GM10248 (cell line): ENCODE measurements at regions not wholly inside any gene's neighbourhood (a gene's known extent, or its start where the extent isn't known, plus 50 kb on each side); places are given as distances from the start of the nearest gene placed in this dataset.

Source experiments
- CTCF ChIA-PET: fragments of 300-600 bp; sonication (Branson Sonifier 250); formaldehyde crosslinking; extraction: SDS; loops from one replicate; lab custom pipeline; 2021; ENCODE audit warnings: antibody characterized with exemption; lab: Yijun Ruan, JAX
- POLR2A ChIA-PET: fragments of 350-650 bp; sonication (Branson Sonifier 250); formaldehyde crosslinking; extraction: SDS; loops from one replicate; lab custom pipeline; 2020; ENCODE audit warnings: antibody characterized with exemption; lab: Yijun Ruan, JAX
- DNase-seq: peaks from one replicate; pipeline ENCODE4 v3.0.0; 2012; ENCODE audit errors: extremely low spot score
- TF ChIP-seq, protein P1 (sequence below): IDR thresholded peaks from 2 replicates; pipeline ENCODE4 v1.5.1; 2012; ENCODE audit warnings: mild to moderate bottlenecking, low read depth; ENCODE audit errors: extremely low read depth, missing control alignments, control extremely low read depth

GRCh38 chr1:222107267-222107666, 365.4 kb upstream of the DUSP10 start:
- TF ChIP-seq, protein P1, sequence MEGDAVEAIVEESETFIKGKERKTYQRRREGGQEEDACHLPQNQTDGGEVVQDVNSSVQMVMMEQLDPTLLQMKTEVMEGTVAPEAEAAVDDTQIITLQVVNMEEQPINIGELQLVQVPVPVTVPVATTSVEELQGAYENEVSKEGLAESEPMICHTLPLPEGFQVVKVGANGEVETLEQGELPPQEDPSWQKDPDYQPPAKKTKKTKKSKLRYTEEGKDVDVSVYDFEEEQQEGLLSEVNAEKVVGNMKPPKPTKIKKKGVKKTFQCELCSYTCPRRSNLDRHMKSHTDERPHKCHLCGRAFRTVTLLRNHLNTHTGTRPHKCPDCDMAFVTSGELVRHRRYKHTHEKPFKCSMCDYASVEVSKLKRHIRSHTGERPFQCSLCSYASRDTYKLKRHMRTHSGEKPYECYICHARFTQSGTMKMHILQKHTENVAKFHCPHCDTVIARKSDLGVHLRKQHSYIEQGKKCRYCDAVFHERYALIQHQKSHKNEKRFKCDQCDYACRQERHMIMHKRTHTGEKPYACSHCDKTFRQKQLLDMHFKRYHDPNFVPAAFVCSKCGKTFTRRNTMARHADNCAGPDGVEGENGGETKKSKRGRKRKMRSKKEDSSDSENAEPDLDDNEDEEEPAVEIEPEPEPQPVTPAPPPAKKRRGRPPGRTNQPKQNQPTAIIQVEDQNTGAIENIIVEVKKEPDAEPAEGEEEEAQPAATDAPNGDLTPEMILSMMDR = no peak
- CTCF ChIA-PET = interaction anchor here (1.7 kb wide), 1 partner anchor 11 kb away, joined by 10 read pairs; no protein-coding TSS in a partner anchor
- POLR2A ChIA-PET = no interaction called here
- DNase-seq = no peak

DNA sequence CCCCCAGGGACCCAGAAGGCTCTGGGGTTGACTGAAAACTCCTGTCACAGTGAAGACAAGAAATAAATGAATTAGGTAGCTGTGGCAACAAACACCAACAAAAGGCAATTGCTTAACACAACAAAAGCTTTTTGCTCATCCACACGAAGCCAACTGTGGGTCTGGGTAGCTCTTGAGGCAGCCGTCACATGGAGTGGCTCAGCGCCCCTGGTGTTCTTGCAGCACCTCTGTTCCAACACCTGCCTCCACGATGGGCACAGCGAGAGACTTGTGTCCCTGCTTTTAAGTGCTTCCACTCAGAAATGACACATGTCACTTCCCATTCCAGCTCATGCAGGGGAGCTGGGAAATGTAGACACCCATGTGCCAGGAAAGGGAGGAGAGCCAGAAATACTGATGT, 364.5 kb upstream of the DUSP10 start:
- DNase-seq = no peak
- ChIA-PET POLR2A (no interaction called here), CTCF (interaction anchor here (3.4 kb wide), 1 partner anchor 10 kb away, joined by 31 read pairs; no protein-coding TSS in a partner anchor)
- TF ChIP-seq, protein P1 = no peak

- TF ChIP-seq, protein P1 = no peak
- DNase-seq = no peak
- CTCF ChIA-PET = interaction anchor here (1.1 to 3.4 kb wide), 2 partner anchors 10 kb away, joined by 3 to 31 read pairs; no protein-coding TSS in a partner anchor
Measured at GRCh38 chr1:222105861-222106260, 364.0 kb upstream of the DUSP10 start.

DNA sequence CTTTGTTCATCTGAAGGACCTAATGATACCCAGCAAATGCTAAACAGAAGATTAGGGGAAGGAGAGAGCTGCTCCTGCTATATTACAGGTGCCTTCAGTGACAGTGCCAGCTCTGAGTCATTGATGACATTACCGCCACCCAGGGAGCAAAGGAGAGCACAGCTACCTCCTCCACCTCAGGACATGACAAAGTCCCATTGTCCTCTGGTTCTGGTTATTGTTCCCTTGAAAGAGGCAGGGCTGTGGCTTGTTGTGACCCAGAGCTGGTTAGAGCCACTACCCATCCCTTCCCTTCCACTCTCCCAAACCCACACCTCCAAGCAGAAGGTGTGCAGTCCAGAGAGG, 363.5 kb upstream of the DUSP10 start:
- POLR2A ChIA-PET = no interaction called here
- no peak for DNase-seq
- TF ChIP-seq, protein P1 = no peak
- CTCF ChIA-PET = interaction anchor here (1.1 to 3.4 kb wide), 2 partner anchors 9 to 10 kb away, joined by 3 to 31 read pairs; no protein-coding TSS in a partner anchor

More at GRCh38 chr1:222105861-222106260, 364.0 kb upstream of the DUSP10 start:
- POLR2A ChIA-PET = no interaction called here

GRCh38 chr1:222104694-222105392, 363.0 kb upstream of the DUSP10 start:
- CTCF ChIA-PET = interaction anchor here (1.1 to 3.4 kb wide), 2 partner anchors 9 to 11 kb away, joined by 3 to 31 read pairs; no protein-coding TSS in a partner anchor
- DNase-seq = no peak
- POLR2A ChIA-PET = no interaction called here
- TF ChIP-seq, protein P1 = no peak

DNA sequence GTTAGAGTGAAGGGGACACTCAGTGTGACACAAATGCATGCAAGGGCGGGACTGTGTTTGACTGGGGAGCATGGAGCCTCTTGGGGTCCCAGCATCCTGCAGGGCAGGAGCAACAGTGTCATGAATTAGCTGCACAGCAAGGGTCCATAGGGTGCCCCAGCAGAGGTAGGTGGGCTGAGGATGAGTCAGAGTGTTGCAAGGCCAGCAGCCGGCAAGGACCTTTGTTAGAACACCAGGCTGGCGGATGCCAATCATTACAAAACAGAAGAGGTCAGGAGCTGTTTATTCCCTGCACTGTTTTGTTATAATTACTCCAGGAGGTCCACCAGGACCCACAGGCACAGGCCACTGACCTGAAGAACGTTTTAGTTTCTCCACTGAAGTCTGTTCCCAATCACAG, 362.2 kb upstream of the DUSP10 start:
- CTCF ChIA-PET = interaction anchor here (3.4 kb wide), 1 partner anchor 8 kb away, joined by 31 read pairs; no protein-coding TSS in a partner anchor
- POLR2A ChIA-PET = no interaction called here
- no peak for DNase-seq
- TF ChIP-seq, protein P1 = no peak
